H9 (cell line): ENCODE measurements at regions not wholly inside any gene's neighbourhood (a gene's known extent, or its start where the extent isn't known, plus 50 kb on each side); places are given as distances from the start of the nearest gene placed in this dataset.

Experiments
- DNase-seq: peaks from one replicate; pipeline ENCODE4 v3.0.0-alpha.2; 2017
- H2AFZ ChIP-seq: one replicate; pipeline ENCODE4 v1.6.1; 2013; ENCODE audit warnings: mild to moderate bottlenecking, low read length, control low read depth, moderate library complexity
- H2AK5ac ChIP-seq: 2 replicates; pipeline ENCODE4 v1.6.1; 2013; ENCODE audit warnings: low read length, control low read depth, mixed read lengths; ENCODE audit not compliant: insufficient read length
- H2BK120ac ChIP-seq: one replicate; pipeline ENCODE4 v1.6.1; 2013; ENCODE audit warnings: low read depth, mild to moderate bottlenecking, low read length, control low read depth, inconsistent platforms; ENCODE audit not compliant: poor library complexity, severe bottlenecking
- H2BK12ac ChIP-seq: 2 replicates; pipeline ENCODE4 v1.6.1; 2013; ENCODE audit warnings: low read length, control low read depth, mixed read lengths, low read depth; ENCODE audit not compliant: insufficient read length
- H2BK15ac ChIP-seq: 2 replicates; pipeline ENCODE4 v1.6.1; 2013; ENCODE audit warnings: low read depth, low read length, control low read depth
- H2BK20ac ChIP-seq: one replicate; pipeline ENCODE4 v1.6.1; 2013; ENCODE audit warnings: low read depth, mild to moderate bottlenecking, low read length, control low read depth, inconsistent platforms; ENCODE audit not compliant: poor library complexity, severe bottlenecking
- H2BK5ac ChIP-seq: 2 replicates; pipeline ENCODE4 v1.6.1; 2013; ENCODE audit warnings: low read length, control low read depth, mixed read lengths; ENCODE audit not compliant: insufficient read length
- H3K14ac ChIP-seq: 2 replicates; pipeline ENCODE4 v1.6.1; 2013; ENCODE audit warnings: low read length, control low read depth; ENCODE audit not compliant: insufficient read depth
- H3K18ac ChIP-seq: 2 replicates; pipeline ENCODE4 v1.6.1; 2013; ENCODE audit warnings: low read depth, mild to moderate bottlenecking, mixed read lengths, low read length, control low read depth; ENCODE audit not compliant: insufficient read length
- H3K23ac ChIP-seq: 2 replicates; pipeline ENCODE4 v1.6.1; 2013; ENCODE audit warnings: low read length, control low read depth, mixed read lengths, low read depth; ENCODE audit not compliant: insufficient read length
- H3K23me2 ChIP-seq: 2 replicates; pipeline ENCODE4 v1.6.1; 2013; ENCODE audit warnings: low read depth, mild to moderate bottlenecking, mixed read lengths, low read length, control low read depth; ENCODE audit not compliant: insufficient read length, poor library complexity, severe bottlenecking
- H3K27ac ChIP-seq: 2 replicates; pipeline ENCODE4 v1.5.1; 2013; ENCODE audit warnings: low read length, control low read depth, mixed read lengths, low read depth; ENCODE audit not compliant: insufficient read length
- H3K27me3 ChIP-seq: 2 replicates; pipeline ENCODE4 v1.6.1; 2013; ENCODE audit warnings: low read length, control low read depth, inconsistent platforms; ENCODE audit not compliant: insufficient read depth
- H3K4ac ChIP-seq: 2 replicates; pipeline ENCODE4 v1.6.1; 2013; ENCODE audit warnings: low read depth, mild to moderate bottlenecking, control low read depth, inconsistent platforms, low read length, moderate library complexity
- H3K4me1 ChIP-seq: 2 replicates; pipeline ENCODE4 v1.6.1; 2013; ENCODE audit warnings: low read length, control low read depth, inconsistent platforms; ENCODE audit not compliant: insufficient read depth
- H3K4me2 ChIP-seq: 2 replicates; pipeline ENCODE4 v1.6.1; 2013; ENCODE audit warnings: low read length, control low read depth, mixed read lengths; ENCODE audit not compliant: insufficient read length, insufficient read depth
- H3K56ac ChIP-seq: 2 replicates; pipeline ENCODE4 v1.6.1; 2013; ENCODE audit warnings: low read depth, mild to moderate bottlenecking, mixed read lengths, low read length, control low read depth; ENCODE audit not compliant: insufficient read length
- H3K79me1 ChIP-seq: 2 replicates; pipeline ENCODE4 v1.6.1; 2013; ENCODE audit warnings: low read depth, mild to moderate bottlenecking, moderate library complexity, low read length, control low read depth, inconsistent platforms; ENCODE audit not compliant: insufficient read depth, poor library complexity, severe bottlenecking
- H3K79me2 ChIP-seq: 2 replicates; pipeline ENCODE4 v1.6.1; 2013; ENCODE audit warnings: low read length, control low read depth, inconsistent platforms; ENCODE audit not compliant: insufficient read depth
- H3K9ac ChIP-seq: 2 replicates; pipeline ENCODE4 v1.6.1; 2013; ENCODE audit warnings: low read length, control low read depth, mixed read lengths; ENCODE audit not compliant: insufficient read length; ENCODE audit errors: extremely low read depth
- H3K9me3 ChIP-seq: one replicate; pipeline ENCODE4 v1.6.1; 2013; ENCODE audit warnings: low read depth, low read length, inconsistent platforms; ENCODE audit not compliant: control insufficient read depth
- H3T11ph ChIP-seq: one replicate; pipeline ENCODE4 v1.6.1; 2013; ENCODE audit warnings: mild to moderate bottlenecking, low read length, control low read depth, inconsistent platforms
- H4K20me1 ChIP-seq: one replicate; pipeline ENCODE4 v1.6.1; 2013; ENCODE audit not compliant: control insufficient read depth, insufficient read length, insufficient read depth
- H4K5ac ChIP-seq: 2 replicates; pipeline ENCODE4 v1.6.1; 2013; ENCODE audit warnings: low read depth, mild to moderate bottlenecking, mixed read lengths, low read length, control low read depth; ENCODE audit not compliant: insufficient read length
- H4K8ac ChIP-seq: replicated peaks from 2 replicates; pipeline ENCODE4 v1.6.1; 2013; ENCODE audit warnings: low read length, control low read depth, mixed read lengths, low read depth; ENCODE audit not compliant: insufficient read length
- H4K91ac ChIP-seq: 2 replicates; pipeline ENCODE4 v1.6.1; 2013; ENCODE audit warnings: low read depth, mild to moderate bottlenecking, moderate library complexity, mixed read lengths, low read length, control low read depth; ENCODE audit not compliant: insufficient read length
- H3K27ac Mint-ChIP-seq, 3 experiments: 2 replicates in 2 of 3; 3 replicates in 1 of 3; pipeline ENCODE4 v1.8.0; 2020 to 2021; ENCODE audit warnings: mixed read lengths in 3 of 3, mild to moderate bottlenecking in 1 of 3, moderate library complexity in 1 of 3
- H3K27me3 Mint-ChIP-seq: 2 replicates; pipeline ENCODE4 v1.8.0; 2021; ENCODE audit warnings: low read depth, mild to moderate bottlenecking, moderate library complexity, mixed read lengths
- H3K36me3 Mint-ChIP-seq, 3 experiments: 2 replicates in 2 of 3; 3 replicates in 1 of 3; pipeline ENCODE4 v1.8.0; 2020 to 2021; ENCODE audit warnings: low read depth in 3 of 3, mixed read lengths in 3 of 3; ENCODE audit not compliant: insufficient read depth in 1 of 3
- H3K4me1 Mint-ChIP-seq, 2 experiments: 2 replicates each; pipeline ENCODE4 v1.8.0; 2020; ENCODE audit warnings: mixed read lengths in 2 of 2
- H3K4me3 Mint-ChIP-seq, 2 experiments: 2 replicates in 1 of 2; 3 replicates in 1 of 2; pipeline ENCODE4 v1.8.0; 2020 to 2021; ENCODE audit warnings: mild to moderate bottlenecking in 2 of 2, mixed read lengths in 2 of 2, moderate library complexity in 1 of 2
- H3K9me3 Mint-ChIP-seq, 2 experiments: 2 replicates in 1 of 2; 3 replicates in 1 of 2; pipeline ENCODE4 v1.8.0; 2020; ENCODE audit warnings: mild to moderate bottlenecking in 2 of 2, mixed read lengths in 2 of 2, moderate library complexity in 1 of 2
- CTCF ChIP-seq: fragments of 200-600 bp; sonication (generic); conservative IDR thresholded peaks from 3 replicates; pipeline ENCODE4 v1.8.0; 2021; ENCODE audit warnings: antibody characterized with exemption, mild to moderate bottlenecking
- WGBS: extraction: QIAGEN DNeasy Blood & Tissue Kit; methylation state at CpG from one replicate; pipeline ENCODE4 v1.1.7; 2013; ENCODE audit warnings: missing lambda C conversion rate, low lambda C conversion rate, mixed read lengths; ENCODE audit not compliant: insufficient read length; ENCODE audit errors: extremely low coverage; 5-methylcytosine and 5-hydroxymethylcytosine counted together

DNA sequence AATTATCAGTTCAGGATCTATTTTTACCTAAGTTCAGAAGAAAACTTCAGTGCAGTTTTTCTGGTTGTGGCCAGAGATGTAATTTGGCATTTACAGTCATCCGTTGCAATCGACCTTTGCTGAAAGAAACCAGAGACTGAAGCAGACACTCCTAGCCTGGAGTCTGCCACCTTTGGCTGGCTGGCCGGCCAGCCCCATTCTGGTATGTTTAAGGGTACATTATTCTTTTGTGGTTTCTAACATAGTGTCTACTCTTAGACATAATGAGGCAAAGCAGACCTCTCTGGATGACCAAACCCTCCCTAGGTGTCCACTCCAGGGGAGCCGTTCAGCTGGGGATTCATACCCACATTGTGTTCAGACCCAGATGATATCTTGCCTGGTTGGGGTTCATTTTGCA lies 275.9 kb upstream of the TPM1 start:
- no CpG with 5 or more reads among the region's 4 CpGs for WGBS
- H3K36me3 Mint-ChIP-seq, result peaks cover 2 to 11% (median 5%) of the 10 kb centered on the region in 3 experiments; a peak in 5 of 7 replicates
- Histone ChIP-seq H2BK20ac (no peak overlapping the region), H2BK12ac (no peak overlapping the region), H3K14ac (no peak overlapping the region), H4K8ac (no peak overlapping the region), H3K23me2 (no peaks in the 10 kb centered on the region), H3T11ph (no peak overlapping the region), H3K79me1 (no peaks in the 10 kb centered on the region), H3K4me1 (no peaks in the 10 kb centered on the region), H3K18ac (no peak overlapping the region), H4K91ac (no peak overlapping the region), H3K56ac (no peak overlapping the region), H3K4ac (no peak overlapping the region), H3K4me2 (no peak overlapping the region), H3K9ac (no peak overlapping the region), H3K9me3 (no peaks in the 10 kb centered on the region), H3K79me2 (no peaks in the 10 kb centered on the region), H3K23ac (no peak overlapping the region), H2BK15ac (no peak overlapping the region), H4K20me1 (no peaks in the 10 kb centered on the region), H4K5ac (no peak overlapping the region), H2BK5ac (no peak overlapping the region), H3K27ac (no peak overlapping the region), H2AFZ (no peak overlapping the region), H2AK5ac (no peak overlapping the region), H2BK120ac (no peak overlapping the region), H3K27me3 (no peaks in the 10 kb centered on the region)
- H3K27ac Mint-ChIP-seq, result no peak overlapping the region
- no peaks in the 10 kb centered on the region for H3K27me3 Mint-ChIP-seq
- no peaks in the 10 kb centered on the region for H3K9me3 Mint-ChIP-seq
- no peak for TF ChIP-seq CTCF
- H3K4me3 Mint-ChIP-seq, result no peak overlapping the region
- peaks cover 4 to 12% of the 10 kb centered on the region in 2 experiments; a peak in 2 of 4 replicates for H3K4me1 Mint-ChIP-seq
- DNase-seq, result no peak
